ENCODE measurements at regions not wholly inside any gene's neighbourhood (a gene's known extent, or its start where the extent isn't known, plus 50 kb on each side); places are given as distances from the start of the nearest gene placed in this dataset.

DNA sequence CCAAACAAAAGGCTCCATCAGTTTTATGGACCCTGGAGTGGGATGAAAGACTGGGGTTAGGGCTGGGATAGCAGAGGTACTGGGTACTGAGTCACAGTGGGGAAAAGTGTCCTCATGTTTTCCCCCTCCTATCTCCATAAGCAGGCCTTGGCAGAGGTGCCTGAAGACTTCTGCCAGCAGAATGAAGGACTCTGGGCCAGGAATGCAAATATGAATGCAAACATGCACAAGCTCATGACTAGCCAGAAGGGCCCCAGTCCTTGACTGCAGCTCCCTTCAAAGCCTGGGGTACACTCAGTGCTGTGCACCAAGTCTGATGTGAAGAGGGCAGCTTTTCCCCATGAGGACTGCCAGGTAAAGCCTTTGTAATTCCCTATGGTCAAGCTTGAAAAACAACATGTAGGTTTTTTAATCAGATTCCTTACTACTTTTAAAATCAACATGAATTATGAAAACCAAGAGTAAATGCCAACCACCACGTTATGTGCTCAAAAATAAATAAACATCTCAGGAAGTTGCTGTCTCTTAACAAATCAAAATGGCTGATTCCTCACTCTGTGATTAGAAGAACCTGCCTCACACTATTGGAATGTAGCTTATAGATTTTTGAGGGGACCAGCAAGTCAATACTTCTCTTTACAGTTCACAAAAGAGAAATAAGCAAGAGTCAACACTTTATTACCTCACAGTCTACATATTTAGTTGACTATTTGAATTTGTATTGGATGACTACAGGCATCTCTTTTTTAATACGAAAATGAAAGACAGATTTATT is 1512.0 kb downstream of the ARAP2 start:
- H3K9me3 Mint-ChIP-seq, result peaks cover under 1% of the 10 kb centered on the region
- no peaks in the 10 kb centered on the region for H3K27me3 Mint-ChIP-seq
- no peaks in the 10 kb centered on the region for H3K36me3 Mint-ChIP-seq
- no peak overlapping the region for H3K27ac Mint-ChIP-seq
- H3K4me1 Mint-ChIP-seq, result no peaks in the 10 kb centered on the region
- H3K4me3 Mint-ChIP-seq, result no peak overlapping the region

DNA sequence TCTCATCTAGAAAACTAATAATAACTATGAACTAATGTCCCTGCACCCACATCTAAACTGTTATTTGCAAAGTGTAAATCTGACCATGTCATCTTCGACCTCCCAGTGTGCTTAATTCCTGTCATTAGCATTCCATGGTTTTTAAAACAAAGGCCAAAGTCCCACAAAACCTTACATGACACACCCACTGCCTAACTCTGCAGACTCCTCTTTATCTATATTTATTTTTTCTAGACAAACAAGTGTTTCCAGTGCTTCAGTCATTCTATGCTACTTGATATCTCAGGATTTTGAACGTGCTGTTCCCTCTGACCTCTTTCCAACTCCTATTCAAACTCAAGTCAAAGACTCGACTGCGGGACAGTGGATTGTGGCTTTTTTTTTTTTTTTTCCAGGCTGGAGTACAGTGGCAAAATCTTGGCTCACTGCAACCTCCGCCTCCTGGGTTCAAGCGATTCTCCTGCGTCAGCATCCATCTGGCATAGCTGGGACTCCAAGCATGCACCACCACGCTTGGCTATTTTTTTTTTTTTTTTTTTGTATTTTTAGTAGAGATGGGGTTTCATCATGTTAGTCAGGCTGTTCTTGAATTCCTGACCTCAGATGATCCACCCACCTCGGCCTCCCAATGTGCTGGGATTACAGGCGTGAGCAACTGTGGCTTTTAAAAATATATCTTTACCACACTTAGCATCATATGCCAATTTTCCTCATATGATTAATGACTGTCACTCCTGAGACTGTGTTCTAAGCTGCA is 1511.0 kb downstream of the ARAP2 start:
- H3K36me3 Mint-ChIP-seq, result no peaks in the 10 kb centered on the region
- H3K27ac Mint-ChIP-seq, result no peak overlapping the region
- H3K4me1 Mint-ChIP-seq, result no peaks in the 10 kb centered on the region
- H3K4me3 Mint-ChIP-seq, result no peak overlapping the region
- no peaks in the 10 kb centered on the region for H3K27me3 Mint-ChIP-seq
- H3K9me3 Mint-ChIP-seq, result peaks cover 5% of the 10 kb centered on the region

DNA sequence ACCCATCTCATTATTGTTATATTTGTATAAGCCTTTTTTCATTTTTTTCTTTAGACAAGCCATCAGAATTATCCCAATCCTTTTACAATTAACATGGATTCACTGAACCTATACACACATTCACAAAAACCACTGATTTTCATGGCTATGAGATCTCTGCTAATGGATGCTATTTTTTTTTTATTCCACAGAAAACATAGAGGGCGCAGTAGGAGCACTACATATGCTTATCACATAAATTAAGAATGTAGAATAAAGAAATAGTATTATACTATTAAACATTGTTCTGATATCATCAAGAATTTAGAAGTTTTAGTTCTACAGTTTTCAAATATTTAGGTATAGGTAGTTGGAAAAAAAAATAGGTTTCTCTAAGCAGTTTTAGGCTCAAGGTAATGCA is 1477.4 kb downstream of the ARAP2 start:
- Mint-ChIP-seq H3K4me3 (no peak overlapping the region), H3K36me3 (no peaks in the 10 kb centered on the region), H3K4me1 (no peaks in the 10 kb centered on the region), H3K9me3 (peaks cover 8% of the 10 kb centered on the region), H3K27ac (no peak overlapping the region), H3K27me3 (no peaks in the 10 kb centered on the region)

DNA sequence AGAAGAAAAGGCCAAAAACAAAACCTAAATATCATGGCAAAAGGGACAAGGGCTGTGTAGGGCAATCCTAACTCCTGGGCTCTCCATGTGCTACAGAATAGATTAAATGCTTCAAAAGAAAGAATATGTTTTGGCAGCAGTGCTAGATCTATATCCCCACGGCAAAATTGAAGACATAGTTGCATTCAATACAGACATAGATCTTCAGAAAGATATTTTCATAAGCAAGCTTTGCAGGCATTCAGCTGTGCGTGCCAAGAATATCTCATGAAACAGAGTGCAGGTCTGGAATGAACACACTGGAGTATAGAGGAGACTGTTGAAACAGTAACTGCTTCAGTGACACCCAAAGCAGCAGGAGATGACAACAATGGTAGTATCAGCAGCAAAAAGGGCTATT is 1476.9 kb downstream of the ARAP2 start:
- Mint-ChIP-seq H3K4me1 (no peaks in the 10 kb centered on the region), H3K27ac (no peak overlapping the region), H3K9me3 (peaks cover 8% of the 10 kb centered on the region), H3K4me3 (no peak overlapping the region), H3K36me3 (no peaks in the 10 kb centered on the region), H3K27me3 (no peaks in the 10 kb centered on the region)

DNA sequence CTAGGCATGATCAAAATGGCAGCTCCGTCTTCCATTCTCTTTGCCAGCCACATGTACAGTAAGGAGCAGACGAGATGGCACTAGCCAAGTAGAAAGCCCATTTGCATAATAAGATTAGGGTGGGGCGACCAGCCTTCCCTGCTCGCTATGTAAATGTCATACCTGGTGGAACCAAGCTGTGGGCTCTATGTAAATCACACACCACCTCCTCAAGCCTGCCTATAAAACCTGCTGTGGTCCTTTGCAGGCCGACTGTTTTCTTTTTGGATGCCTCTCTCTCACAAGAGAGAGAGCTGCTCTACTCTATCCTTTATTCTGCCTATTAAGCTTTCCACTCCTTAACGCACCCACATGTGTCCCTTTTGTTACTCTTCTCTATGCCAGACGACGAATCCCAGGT is 1472.7 kb downstream of the ARAP2 start:
- Mint-ChIP-seq H3K36me3 (no peaks in the 10 kb centered on the region), H3K4me1 (no peaks in the 10 kb centered on the region), H3K27me3 (no peaks in the 10 kb centered on the region), H3K27ac (no peak overlapping the region), H3K4me3 (no peak overlapping the region), H3K9me3 (peaks cover 8% of the 10 kb centered on the region)

DNA sequence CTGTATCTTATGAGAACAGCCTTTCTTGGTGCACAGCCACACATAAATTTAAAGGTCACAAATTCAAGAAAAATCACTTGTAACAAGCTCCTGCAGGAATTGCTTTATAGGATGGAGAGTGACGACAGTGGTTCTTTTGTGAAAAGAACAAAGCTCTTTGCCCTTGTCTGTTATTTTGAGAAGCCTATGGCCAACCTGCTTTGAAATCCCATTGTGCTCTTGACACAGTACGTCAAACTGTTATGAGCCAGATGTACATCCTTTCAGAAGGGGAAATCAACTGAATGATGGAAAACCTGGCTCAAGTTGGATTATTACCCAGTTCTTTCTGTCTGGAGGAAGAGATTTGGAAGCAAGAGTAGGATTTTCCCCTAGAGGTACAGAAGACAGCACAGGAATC is 1454.2 kb downstream of the ARAP2 start:
- Mint-ChIP-seq H3K4me3 (no peak overlapping the region), H3K9me3 (no peaks in the 10 kb centered on the region), H3K4me1 (no peaks in the 10 kb centered on the region), H3K27ac (no peak overlapping the region), H3K27me3 (no peaks in the 10 kb centered on the region), H3K36me3 (no peaks in the 10 kb centered on the region)

DNA sequence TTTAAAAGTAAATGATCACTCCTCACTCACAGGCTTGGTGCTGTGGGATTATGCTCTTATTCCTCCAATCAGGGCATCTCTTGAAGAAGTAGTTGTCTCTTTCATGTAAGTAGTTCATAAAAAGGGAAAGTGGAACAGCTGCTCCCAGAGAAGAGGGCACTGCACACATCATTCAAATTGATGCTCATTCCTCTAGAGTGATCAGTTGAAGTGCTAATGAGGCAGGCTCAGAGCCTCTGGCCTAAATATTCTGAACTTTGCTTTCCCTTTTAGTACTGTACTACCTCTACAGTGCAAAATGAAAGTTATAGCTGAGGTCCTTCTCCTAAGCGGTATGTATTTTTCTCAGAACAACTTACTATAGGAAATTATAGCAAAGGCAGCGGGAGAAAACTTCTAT is 1453.1 kb downstream of the ARAP2 start:
- no peak overlapping the region for H3K4me3 Mint-ChIP-seq
- no peaks in the 10 kb centered on the region for H3K27me3 Mint-ChIP-seq
- H3K4me1 Mint-ChIP-seq, result no peaks in the 10 kb centered on the region
- H3K9me3 Mint-ChIP-seq, result no peaks in the 10 kb centered on the region
- H3K36me3 Mint-ChIP-seq, result no peaks in the 10 kb centered on the region
- no peak overlapping the region for H3K27ac Mint-ChIP-seq

DNA sequence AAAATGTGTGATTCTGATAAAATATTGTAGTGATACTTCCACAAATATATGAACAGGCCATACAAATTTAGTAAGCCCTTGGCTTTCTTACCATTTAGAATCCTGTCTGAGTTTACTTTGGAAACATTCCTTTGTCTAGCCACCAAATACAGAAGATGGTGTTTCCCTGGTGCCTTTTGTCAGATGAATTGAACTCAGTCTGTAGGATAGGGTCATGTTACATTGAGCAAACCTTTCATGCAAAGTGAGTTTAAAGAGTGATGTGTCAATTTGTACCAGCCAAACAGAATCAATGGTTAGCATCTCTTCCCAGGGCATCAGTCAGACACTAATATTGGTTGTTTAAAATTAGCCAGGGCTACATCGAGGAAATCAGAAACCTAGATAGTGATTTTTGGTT is 1443.4 kb downstream of the ARAP2 start:
- Mint-ChIP-seq H3K27ac (no peak overlapping the region), H3K27me3 (no peaks in the 10 kb centered on the region), H3K4me1 (no peaks in the 10 kb centered on the region), H3K9me3 (no peaks in the 10 kb centered on the region), H3K4me3 (no peak overlapping the region), H3K36me3 (no peaks in the 10 kb centered on the region)

DNA sequence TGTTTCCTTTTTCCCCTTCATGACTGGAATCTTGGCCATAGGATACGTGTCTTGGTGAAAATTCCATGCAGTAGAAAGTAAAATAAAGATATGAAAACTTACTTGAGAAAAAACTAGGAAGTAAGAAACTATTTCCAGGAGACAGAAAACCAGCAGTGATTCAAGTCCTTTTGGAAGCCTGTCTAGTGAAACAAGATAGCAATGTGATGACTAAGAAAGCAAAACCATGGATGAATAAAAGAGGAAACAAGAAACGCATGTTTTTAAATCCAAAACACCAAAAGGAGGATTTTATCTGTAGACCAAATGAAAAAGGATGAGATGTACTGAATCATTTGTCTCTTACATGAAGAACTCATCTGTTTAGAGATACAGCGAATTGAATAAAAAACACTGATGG is 1430.0 kb downstream of the ARAP2 start:
- no peaks in the 10 kb centered on the region for H3K9me3 Mint-ChIP-seq
- no peaks in the 10 kb centered on the region for H3K27me3 Mint-ChIP-seq
- no peak overlapping the region for H3K4me3 Mint-ChIP-seq
- no peaks in the 10 kb centered on the region for H3K4me1 Mint-ChIP-seq
- no peaks in the 10 kb centered on the region for H3K36me3 Mint-ChIP-seq
- no peak overlapping the region for H3K27ac Mint-ChIP-seq

DNA sequence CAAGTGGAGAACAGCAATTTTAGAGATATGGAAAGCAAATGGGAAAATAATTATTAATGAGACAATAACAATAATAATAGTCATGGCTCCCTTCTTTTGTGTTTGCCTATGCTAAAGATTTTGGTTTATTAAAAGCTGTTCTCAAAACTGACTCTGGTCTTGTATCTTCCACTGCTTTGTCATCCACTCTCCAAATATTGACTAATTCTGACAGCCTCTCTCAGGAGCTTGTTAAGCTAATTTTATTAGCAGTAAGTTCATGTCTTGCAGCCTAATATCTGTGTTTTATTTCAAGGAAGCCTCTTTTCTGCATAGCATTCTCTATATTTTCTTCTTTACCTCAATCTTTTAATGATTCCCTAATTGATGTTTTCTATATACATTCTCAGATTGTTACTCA is 1419.8 kb downstream of the ARAP2 start:
- no peaks in the 10 kb centered on the region for H3K36me3 Mint-ChIP-seq
- no peaks in the 10 kb centered on the region for H3K4me1 Mint-ChIP-seq
- peaks cover 6% of the 10 kb centered on the region for H3K9me3 Mint-ChIP-seq
- no peaks in the 10 kb centered on the region for H3K27me3 Mint-ChIP-seq
- H3K27ac Mint-ChIP-seq, result no peak overlapping the region
- H3K4me3 Mint-ChIP-seq, result no peak overlapping the region

DNA sequence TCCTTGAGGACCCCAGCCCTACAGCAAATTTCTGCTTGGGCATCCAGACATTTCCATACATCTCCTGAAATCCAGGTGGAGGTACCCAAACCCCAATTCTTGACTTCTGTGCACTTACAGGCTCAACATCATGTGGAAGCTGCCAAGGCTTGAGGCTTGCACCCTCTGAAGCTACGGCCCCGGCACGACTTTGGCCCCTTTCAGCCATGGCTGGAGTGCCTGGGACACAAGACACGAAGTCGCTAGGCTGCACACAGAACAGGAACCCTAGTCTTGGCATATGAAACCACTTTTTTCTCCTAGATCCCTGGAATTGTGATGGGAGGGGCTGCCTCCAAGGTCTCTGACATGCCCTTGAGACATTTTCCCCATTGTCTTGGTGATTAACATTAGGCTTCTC is 1417.7 kb downstream of the ARAP2 start:
- Mint-ChIP-seq H3K4me1 (no peaks in the 10 kb centered on the region), H3K27me3 (no peaks in the 10 kb centered on the region), H3K4me3 (no peak overlapping the region), H3K27ac (no peak overlapping the region), H3K9me3 (peaks cover 6% of the 10 kb centered on the region), H3K36me3 (no peaks in the 10 kb centered on the region)

DNA sequence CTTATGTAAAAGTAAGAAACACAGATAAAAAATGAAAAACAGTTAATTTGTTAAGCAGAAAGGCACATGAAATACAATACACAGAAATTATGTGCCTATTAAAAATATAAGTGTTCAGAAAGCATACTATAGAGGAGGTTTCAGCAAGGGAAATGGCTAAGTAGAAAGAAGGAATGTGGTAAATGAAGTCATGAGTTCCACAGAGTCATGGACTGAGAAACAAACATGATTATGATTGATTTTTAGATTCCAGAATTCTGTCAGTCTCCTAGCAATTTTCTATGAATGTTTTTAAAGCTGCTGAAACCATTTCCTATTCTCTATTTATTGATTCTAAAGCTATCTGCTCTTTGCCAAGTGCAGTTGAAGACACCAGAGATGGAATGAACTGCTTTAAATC is 1398.4 kb downstream of the ARAP2 start:
- Mint-ChIP-seq H3K36me3 (no peaks in the 10 kb centered on the region), H3K27ac (no peak overlapping the region), H3K4me1 (no peaks in the 10 kb centered on the region), H3K27me3 (no peaks in the 10 kb centered on the region), H3K4me3 (no peak overlapping the region), H3K9me3 (no peaks in the 10 kb centered on the region)

DNA sequence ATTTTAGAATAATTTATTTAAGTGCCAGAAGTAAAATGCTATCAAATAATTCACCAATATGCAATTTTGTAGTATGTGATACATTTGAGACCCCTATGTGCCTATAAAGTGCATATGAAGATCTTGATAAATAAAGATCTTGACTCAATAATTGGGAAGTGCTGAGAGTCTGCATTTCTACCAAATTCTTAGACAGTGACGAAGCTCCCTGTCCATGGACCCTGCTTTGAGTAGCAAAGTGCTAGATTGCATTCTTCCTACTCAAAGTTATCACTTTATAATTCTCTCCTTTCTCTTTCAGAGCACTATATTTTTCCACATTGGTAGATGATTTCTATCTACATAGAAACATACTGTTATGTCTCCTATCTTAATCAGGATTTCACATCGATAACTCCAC is 1393.9 kb downstream of the ARAP2 start:
- H3K4me3 Mint-ChIP-seq, result no peak overlapping the region
- H3K27me3 Mint-ChIP-seq, result no peaks in the 10 kb centered on the region
- no peak overlapping the region for H3K27ac Mint-ChIP-seq
- H3K9me3 Mint-ChIP-seq, result no peaks in the 10 kb centered on the region
- no peaks in the 10 kb centered on the region for H3K36me3 Mint-ChIP-seq
- H3K4me1 Mint-ChIP-seq, result no peaks in the 10 kb centered on the region

DNA sequence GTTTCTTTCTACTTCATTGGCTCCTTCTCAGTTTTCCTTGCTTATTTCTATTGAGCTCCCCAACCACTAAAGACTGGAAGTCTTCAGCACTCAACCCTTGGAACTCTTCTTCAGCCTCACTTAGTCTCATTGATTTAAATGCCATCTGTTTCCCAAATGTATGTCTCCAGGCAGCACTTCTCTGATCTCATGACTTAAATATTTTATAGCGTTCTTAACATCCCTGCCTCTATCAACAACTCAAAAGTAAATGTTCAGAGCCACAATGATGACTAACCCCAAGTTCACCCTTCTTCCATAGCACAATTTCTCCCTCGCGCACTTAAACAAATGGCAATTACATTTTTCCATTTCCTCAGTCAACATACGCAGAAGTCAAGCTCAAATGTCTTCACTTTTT is 1393.3 kb downstream of the ARAP2 start:
- no peaks in the 10 kb centered on the region for H3K4me1 Mint-ChIP-seq
- no peaks in the 10 kb centered on the region for H3K27me3 Mint-ChIP-seq
- no peaks in the 10 kb centered on the region for H3K36me3 Mint-ChIP-seq
- H3K27ac Mint-ChIP-seq, result no peak overlapping the region
- H3K9me3 Mint-ChIP-seq, result no peaks in the 10 kb centered on the region
- no peak overlapping the region for H3K4me3 Mint-ChIP-seq

DNA sequence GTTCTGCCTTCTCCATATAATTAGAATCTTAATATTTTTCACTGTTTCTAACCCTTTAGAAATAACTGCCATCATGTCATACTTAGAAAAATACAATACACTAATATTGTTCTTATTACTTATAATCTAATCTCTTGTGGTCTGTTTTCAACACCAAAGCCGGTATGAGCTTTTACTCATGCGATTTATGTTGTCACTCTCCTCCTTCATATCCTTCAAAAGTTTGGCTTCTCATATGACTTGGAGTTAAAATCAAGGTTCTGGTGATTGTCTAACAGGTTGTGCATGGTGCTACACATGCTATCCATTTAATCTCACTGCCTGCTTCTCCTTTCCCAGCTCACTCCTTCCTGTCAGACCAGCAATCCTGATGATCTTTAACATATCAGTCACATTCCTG is 1392.9 kb downstream of the ARAP2 start:
- no peaks in the 10 kb centered on the region for H3K36me3 Mint-ChIP-seq
- H3K27ac Mint-ChIP-seq, result no peak overlapping the region
- H3K4me1 Mint-ChIP-seq, result no peaks in the 10 kb centered on the region
- H3K4me3 Mint-ChIP-seq, result no peak overlapping the region
- H3K27me3 Mint-ChIP-seq, result no peaks in the 10 kb centered on the region
- no peaks in the 10 kb centered on the region for H3K9me3 Mint-ChIP-seq

DNA sequence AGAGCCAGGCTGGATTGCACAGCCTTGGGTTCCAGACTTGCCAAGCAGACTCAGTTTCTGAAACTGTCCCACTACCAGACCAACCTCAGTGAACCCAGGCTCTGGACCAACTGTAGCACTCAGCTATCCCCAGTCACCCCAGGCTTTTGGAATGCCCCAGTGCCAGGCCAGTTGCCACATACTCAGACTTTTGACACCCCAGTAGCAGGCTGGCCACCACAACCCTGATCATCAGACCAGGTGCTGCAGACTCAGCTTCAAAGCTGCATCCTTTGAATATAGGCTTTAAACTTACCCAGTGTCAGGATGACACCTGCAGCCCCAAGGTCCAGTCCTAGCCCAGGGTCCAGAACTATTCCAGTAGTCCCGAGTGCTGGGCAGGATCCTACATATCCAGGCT is 1389.9 kb downstream of the ARAP2 start:
- H3K9me3 Mint-ChIP-seq, result no peaks in the 10 kb centered on the region
- no peak overlapping the region for H3K27ac Mint-ChIP-seq
- no peaks in the 10 kb centered on the region for H3K27me3 Mint-ChIP-seq
- H3K36me3 Mint-ChIP-seq, result no peaks in the 10 kb centered on the region
- no peaks in the 10 kb centered on the region for H3K4me1 Mint-ChIP-seq
- H3K4me3 Mint-ChIP-seq, result no peak overlapping the region

DNA sequence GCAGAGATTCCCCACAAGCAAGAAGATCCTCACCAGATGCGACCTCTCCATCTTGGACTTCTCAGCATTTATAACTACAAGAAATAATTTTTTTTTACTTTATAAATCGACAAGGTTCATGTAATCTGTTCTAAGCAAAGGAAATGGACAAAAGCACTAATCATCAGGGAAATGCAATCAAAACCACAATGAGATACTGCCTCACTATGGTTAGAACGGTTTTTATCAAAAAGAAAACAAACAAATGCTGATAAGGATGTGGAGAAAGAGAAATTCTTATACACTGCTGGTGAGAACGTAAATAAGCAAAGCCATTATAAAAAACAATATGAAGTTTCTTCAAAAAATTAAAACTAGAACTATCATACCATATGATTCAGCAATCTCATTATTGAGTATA is 1382.6 kb downstream of the ARAP2 start:
- H3K4me3 Mint-ChIP-seq, result no peak overlapping the region
- no peak overlapping the region for H3K27ac Mint-ChIP-seq
- no peaks in the 10 kb centered on the region for H3K9me3 Mint-ChIP-seq
- no peaks in the 10 kb centered on the region for H3K36me3 Mint-ChIP-seq
- H3K4me1 Mint-ChIP-seq, result no peaks in the 10 kb centered on the region
- H3K27me3 Mint-ChIP-seq, result no peaks in the 10 kb centered on the region

All from activated naive CD4-positive, alpha-beta T cell treated with anti-CD3 and anti-CD28 coated beads, Interleukin-2, amount 50 U/mL, for 24 hours (primary cell).